GM13976 (cell line): ENCODE measurements at regions not wholly inside any gene's neighbourhood (a gene's known extent, or its start where the extent isn't known, plus 50 kb on each side); places are given as distances from the start of the nearest gene placed in this dataset.

Source experiments
- DNase-seq: peaks from one replicate; pipeline ENCODE4 v3.0.0; 2012; ENCODE audit warnings: low spot score
- in situ Hi-C: fragments of 300-500 bp; cut with MboI; formaldehyde crosslinking; loops from one replicate; pipeline ENCODE4 v1.12.0; 2022; ENCODE audit warnings: low sequenced_read_pairs, mixed read lengths, inconsistent platforms; ENCODE audit not compliant: unreplicated experiment
- TF ChIP-seq, protein P1 (sequence below): IDR thresholded peaks from 2 replicates; pipeline ENCODE4 v1.5.1; 2012; ENCODE audit warnings: borderline replicate concordance, mild to moderate bottlenecking; ENCODE audit not compliant: insufficient read depth; ENCODE audit errors: extremely low read depth, missing control alignments, control extremely low read depth

DNA sequence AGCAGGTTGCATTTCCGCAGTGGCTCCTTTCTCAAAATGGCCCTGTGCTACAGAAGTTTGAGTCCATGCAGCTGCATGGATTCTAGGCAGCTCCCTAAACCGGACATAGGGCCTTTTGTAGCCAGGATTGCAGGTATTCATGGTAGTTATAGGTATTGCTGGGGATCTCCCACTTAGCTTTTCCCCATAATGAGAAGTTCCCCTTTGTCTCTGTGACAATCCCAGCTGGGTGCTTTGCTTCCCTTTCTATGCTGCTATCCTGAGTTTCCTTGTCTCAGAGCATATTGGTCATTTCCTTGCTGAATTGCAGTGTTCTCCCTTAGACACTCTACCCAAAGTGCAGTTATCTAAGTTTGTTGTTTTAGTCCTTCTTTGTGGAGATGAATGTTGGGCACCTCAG is 120.9 kb upstream of the MIS18BP1 start:
- in situ Hi-C loops = no loop called here
- no peak for DNase-seq
- TF ChIP-seq, protein P1, sequence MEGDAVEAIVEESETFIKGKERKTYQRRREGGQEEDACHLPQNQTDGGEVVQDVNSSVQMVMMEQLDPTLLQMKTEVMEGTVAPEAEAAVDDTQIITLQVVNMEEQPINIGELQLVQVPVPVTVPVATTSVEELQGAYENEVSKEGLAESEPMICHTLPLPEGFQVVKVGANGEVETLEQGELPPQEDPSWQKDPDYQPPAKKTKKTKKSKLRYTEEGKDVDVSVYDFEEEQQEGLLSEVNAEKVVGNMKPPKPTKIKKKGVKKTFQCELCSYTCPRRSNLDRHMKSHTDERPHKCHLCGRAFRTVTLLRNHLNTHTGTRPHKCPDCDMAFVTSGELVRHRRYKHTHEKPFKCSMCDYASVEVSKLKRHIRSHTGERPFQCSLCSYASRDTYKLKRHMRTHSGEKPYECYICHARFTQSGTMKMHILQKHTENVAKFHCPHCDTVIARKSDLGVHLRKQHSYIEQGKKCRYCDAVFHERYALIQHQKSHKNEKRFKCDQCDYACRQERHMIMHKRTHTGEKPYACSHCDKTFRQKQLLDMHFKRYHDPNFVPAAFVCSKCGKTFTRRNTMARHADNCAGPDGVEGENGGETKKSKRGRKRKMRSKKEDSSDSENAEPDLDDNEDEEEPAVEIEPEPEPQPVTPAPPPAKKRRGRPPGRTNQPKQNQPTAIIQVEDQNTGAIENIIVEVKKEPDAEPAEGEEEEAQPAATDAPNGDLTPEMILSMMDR = no peak

DNA sequence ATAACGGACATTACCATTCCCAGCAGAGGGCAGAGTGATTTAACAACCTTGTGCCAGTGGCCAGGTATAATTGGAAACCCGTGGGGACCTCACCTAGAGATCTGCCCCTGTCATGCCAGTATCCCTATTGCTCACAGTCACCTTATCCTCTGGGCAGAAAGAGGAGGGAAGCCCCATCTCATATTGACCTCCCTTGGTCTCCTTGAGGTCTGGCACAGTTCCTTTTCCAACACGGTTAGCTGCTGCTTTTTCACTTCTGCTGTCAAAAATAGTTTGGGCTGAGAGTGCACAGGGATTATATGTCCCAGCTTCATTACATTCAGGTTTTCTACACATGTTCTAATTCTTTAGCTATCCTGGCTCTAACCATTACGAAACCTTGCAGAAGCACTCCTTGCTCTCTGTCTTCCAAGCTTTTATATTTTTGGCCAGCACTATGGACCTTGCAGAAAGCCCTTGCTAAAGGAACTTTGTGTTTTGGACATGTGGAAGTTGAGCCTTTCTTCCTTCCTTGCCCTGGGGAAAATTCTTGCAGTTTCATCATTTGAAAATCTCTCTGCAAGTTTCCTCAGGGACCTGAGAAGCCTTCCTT is 111.7 kb upstream of the MIS18BP1 start:
- TF ChIP-seq, protein P1 = no peak
- in situ Hi-C loops = no loop called here

DNA sequence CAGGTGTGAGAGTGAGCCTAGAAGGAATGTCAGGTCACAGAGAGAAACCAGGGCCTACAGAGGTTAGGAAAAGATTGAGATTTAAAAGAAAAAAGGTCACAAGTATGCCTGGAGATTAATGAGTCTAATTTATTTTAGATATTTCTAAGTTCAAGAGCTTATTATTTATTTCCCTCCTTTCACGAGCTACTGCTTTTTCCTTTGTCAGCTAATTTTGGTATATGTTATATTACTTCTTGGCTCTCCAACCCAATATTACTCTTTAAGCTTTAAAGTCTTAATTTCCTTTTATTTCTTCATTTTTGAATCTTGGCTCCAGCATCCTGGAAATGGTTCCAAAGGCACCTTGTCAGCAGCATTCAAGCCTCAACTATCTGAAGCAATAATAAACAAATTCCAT is 109.5 kb upstream of the MIS18BP1 start:
- TF ChIP-seq, protein P1 = no peak
- in situ Hi-C loops = no loop called here
- DNase-seq = no peak

More for the DNA sequence above, 111.7 kb upstream of the MIS18BP1 start:
- DNase-seq = no peak

DNA sequence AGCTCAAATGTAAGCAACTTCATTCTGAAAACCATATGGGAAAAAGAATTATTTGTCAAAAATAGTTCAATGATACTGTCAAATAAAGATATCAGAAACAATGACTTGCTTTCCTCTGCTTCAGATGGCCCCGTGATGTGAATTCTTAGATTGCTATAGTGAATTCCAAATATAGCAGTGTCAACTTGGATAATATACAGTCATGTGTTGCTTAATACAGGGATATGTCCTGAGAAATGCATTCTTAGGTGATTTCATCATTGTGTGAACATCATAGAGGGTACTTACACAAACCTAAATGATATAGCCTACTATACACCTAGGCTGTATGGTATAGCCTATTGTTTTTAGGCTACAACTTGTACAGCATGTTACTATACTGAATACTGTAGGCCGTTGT is 108.7 kb upstream of the MIS18BP1 start:
- TF ChIP-seq, protein P1 = no peak
- DNase-seq = no peak
- in situ Hi-C loops = no loop called here

DNA sequence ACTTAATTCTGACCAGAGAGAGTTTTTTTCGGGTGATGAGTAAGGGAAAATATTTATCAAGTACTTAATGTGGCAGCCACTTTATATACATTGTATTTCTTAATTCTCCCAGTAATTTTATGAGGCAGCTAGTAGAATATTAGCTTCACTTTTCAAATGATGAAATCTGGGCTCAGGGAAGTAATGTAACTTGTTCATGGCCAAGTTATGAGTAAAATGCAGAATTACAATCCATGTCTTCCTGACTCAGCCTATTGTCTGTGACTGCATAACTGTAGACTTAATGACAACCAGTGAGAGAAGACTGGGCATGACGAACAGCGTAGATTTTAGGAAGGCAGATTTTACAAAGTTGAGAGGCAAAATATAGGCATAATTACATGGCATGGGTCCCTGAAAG is 106.7 kb upstream of the MIS18BP1 start:
- in situ Hi-C loops = no loop called here
- TF ChIP-seq, protein P1 = no peak
- DNase-seq = no peak

DNA sequence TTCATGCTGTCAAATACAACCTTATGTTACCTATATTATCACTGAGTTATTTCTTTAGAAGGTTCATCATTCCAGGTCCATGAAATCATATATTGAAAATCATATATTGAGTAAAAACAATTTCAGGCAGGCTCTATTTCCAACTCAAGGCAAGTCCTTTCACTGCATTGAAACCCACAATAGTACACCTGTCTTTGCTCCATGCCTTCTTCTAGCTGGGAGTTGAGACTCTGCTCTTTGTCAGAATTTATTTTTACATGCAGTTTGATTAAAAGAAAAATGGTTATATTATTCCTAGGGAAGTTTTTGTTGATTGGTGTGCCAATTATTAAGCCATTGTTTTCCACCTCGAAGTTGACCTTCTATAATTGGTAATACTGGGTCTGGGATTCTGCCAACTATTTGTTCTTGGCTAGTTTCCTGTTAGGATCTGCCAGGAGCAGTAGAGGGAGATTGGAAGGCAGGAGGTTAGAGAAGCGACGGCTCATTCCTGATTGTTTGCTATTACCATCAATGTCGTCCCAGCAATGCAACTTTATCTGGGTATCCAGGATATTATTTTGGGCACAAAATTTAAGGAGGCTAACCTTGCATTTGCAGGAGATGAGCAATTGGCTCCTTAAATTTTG is 79.5 kb upstream of the MIS18BP1 start:
- in situ Hi-C loops = no loop called here

More for the DNA sequence above, 79.5 kb upstream of the MIS18BP1 start:
- no peak for DNase-seq
- TF ChIP-seq, protein P1 = no peak
